Heart left ventricle (tissue), 13 donors: ENCODE measurements at regions not wholly inside any gene's neighbourhood (a gene's known extent, or its start where the extent isn't known, plus 50 kb on each side); places are given as distances from the start of the nearest gene placed in this dataset.

Source experiments
- POLR2A ChIP-seq, 2 donors: fragments of 450-650 bp; IDR thresholded peaks; one replicate each; pipeline ENCODE4 v1.6.1; 2017; ENCODE audit warnings: antibody characterized with exemption in 2 of 2, mild to moderate bottlenecking in 2 of 2, moderate library complexity in 2 of 2
- TF ChIP-seq, protein P1 (sequence below), 12 donors: fragments of 200-600 bp; sonication (generic) in 4 of 12; IDR thresholded peaks; one replicate each; pipeline versions ENCODE4 v1.5.0 to v1.8.0; 2018 to 2022; ENCODE audit warnings: antibody characterized with exemption in 12 of 12, mild to moderate bottlenecking in 5 of 12
- donor health status: ischemic (EF 13 %, LVEDD 7.1; RV severe dilation, severe dysfunction).
- donor health status: DM: no; HTN: yes; CAD: no.
- donor health status: DM: no; HTN: no; CAD: no.
- donor health status: ischemic (EF 25% LVEDD 6.9; RV normal size, moderate dysfunction).
- donor health status: ischemic (EF 25% LVEDD 5.7; RV mildly dilated, moderate dysfunction).
- donor health status: ischemic (EF 35%, LVEDD 5.7; RV mildly dilated, moderate dysfunction).
- donor health status: nonischemic (EF 11% LVEDD 7.7; RV severe dilation, severe dysfunction).
- donor health status: DM: yes; HTN: yes; CAD: no.
- donor health status: PGD.
- donor health status: ischemic (EF 29% LVEDD 5.4; RV normal size, mild dysfunction).
- donor health status: nonischemic (EF 23%, LVEDD 6.1; RV moderate dilation, normal function).

- TF ChIP-seq, protein P1, sequence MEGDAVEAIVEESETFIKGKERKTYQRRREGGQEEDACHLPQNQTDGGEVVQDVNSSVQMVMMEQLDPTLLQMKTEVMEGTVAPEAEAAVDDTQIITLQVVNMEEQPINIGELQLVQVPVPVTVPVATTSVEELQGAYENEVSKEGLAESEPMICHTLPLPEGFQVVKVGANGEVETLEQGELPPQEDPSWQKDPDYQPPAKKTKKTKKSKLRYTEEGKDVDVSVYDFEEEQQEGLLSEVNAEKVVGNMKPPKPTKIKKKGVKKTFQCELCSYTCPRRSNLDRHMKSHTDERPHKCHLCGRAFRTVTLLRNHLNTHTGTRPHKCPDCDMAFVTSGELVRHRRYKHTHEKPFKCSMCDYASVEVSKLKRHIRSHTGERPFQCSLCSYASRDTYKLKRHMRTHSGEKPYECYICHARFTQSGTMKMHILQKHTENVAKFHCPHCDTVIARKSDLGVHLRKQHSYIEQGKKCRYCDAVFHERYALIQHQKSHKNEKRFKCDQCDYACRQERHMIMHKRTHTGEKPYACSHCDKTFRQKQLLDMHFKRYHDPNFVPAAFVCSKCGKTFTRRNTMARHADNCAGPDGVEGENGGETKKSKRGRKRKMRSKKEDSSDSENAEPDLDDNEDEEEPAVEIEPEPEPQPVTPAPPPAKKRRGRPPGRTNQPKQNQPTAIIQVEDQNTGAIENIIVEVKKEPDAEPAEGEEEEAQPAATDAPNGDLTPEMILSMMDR (IDR thresholded peaks at IDR 0.05), result no peak
- TF ChIP-seq POLR2A (IDR thresholded peaks at IDR 0.05), result no peak
These were observed 346.7 kb upstream of the SLC14A2 start for GRCh38 chr18:45268583-45268982.
